ENCODE measurements at regions not wholly inside any gene's neighbourhood (a gene's known extent, or its start where the extent isn't known, plus 50 kb on each side); places are given as distances from the start of the nearest gene placed in this dataset.

GRCh38 chr2:18122544-18123210 lies 244.2 kb downstream of the KCNS3 start:
- TF ChIP-seq HCFC1 (IDR thresholded peaks at IDR 0.05; ENCODE audit: low read length) (no peak), KDM1A (IDR thresholded peaks at IDR 0.05; ENCODE audit: borderline replicate concordance) (no peak), REST (IDR thresholded peaks at IDR 0.05; ENCODE audit: low read depth, low read length) (no peak), CTCF (IDR thresholded peaks at IDR 0.05 in 2 of 3, conservative IDR thresholded peaks at IDR 0.05 in 1 of 3; ENCODE audit: control insufficient read depth in 2 of 3, extremely low read depth in 1 of 3, insufficient read depth in 1 of 3, low read depth in 3 of 3, low read length in 3 of 3) (no peak), BCL3 (IDR thresholded peaks at IDR 0.05; ENCODE audit: borderline replicate concordance, insufficient read depth, low read depth, low read length, poor library complexity, severe bottlenecking) (no peak), E2F4 (IDR thresholded peaks at IDR 0.05; ENCODE audit: low read depth, low read length) (no peak)
